ENCODE measurements at regions not wholly inside any gene's neighbourhood (a gene's known extent, or its start where the extent isn't known, plus 50 kb on each side); places are given as distances from the start of the nearest gene placed in this dataset.

GRCh38 chr6:145224450-145224849, 510.9 kb downstream of the EPM2A start:
- DNase-seq (ENCODE audit: extremely low read depth, low read depth): no peak
- TF ChIP-seq CTCF (IDR thresholded peaks at IDR 0.05; ENCODE audit: low read depth, low read length): no peak

GRCh38 chr6:145225500-145225899, 509.8 kb downstream of the EPM2A start:
- no peak for DNase-seq (ENCODE audit: extremely low read depth, low read depth)
- no peak for TF ChIP-seq CTCF (IDR thresholded peaks at IDR 0.05; ENCODE audit: low read depth, low read length)

- DNase-seq (ENCODE audit: extremely low read depth, low read depth): no peak
- no peak for TF ChIP-seq CTCF (IDR thresholded peaks at IDR 0.05; ENCODE audit: low read depth, low read length)
These were observed 507.7 kb downstream of the EPM2A start for GRCh38 chr6:145227593-145227992.

DNA sequence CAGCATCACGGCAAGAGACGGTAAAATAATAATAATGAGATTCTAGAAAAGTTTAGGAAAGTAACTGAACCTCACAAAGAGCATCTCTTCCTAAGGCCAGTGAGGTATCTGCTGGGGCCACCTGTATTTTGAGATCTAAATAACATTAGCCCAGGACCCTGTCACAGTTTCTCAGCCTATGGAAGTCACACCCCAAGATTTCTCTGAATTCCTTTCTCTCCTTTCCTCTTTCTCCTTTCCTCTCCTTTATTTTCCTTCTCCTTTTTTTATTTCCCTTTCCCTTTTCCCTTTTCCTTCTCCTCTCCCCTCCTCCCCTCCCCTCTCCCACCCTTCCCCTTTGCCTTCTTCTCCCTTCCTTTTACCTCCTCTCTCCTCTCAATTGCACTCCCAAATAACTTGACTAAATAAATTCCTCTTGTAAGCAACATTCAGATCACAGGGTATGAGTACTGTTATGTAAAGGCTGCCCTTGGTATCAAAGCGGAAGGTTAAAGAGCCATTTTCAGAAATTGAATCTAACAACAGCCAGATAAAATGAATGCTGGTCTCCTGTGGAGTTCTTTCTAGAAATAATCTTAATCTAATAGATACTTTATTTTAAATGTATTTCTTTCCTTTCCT, 506.2 kb downstream of the EPM2A start:
- TF ChIP-seq CTCF (IDR thresholded peaks at IDR 0.05; ENCODE audit: low read depth, low read length): no peak
- DNase-seq (ENCODE audit: extremely low read depth, low read depth): no peak

GRCh38 chr6:145233955-145234354, 501.4 kb downstream of the EPM2A start:
- TF ChIP-seq CTCF (IDR thresholded peaks at IDR 0.05; ENCODE audit: low read depth, low read length): no peak
- no peak for DNase-seq (ENCODE audit: extremely low read depth, low read depth)

DNA sequence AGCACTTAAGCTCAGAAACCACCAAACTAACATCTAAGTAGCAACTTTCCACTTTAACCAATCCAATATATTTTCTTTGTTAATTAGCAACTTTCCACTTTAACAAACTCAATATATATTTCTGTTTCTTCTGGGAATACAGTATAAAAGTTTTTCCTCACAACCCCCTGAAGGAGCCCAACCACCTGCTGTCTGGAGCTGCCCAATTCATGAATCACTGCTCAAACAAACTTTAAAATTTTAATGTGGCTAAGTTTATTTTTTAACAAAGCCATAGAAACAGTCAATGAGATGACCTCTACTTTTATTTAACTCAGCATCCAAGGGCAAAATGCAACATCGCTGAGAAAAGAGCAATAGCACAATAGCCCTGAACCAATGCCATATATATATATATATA, 500.1 kb downstream of the EPM2A start:
- no peak for TF ChIP-seq CTCF (IDR thresholded peaks at IDR 0.05; ENCODE audit: low read depth, low read length)
- no peak for DNase-seq (ENCODE audit: extremely low read depth, low read depth)

- DNase-seq (ENCODE audit: extremely low read depth, low read depth): no peak
- no peak for TF ChIP-seq CTCF (IDR thresholded peaks at IDR 0.05; ENCODE audit: low read depth, low read length)
These were observed 496.5 kb downstream of the EPM2A start for GRCh38 chr6:145238787-145239186.

Measured in AG09319 (cell line).